Left forelimb (tissue), 1 donor: ENCODE measurements at regions not wholly inside any gene's neighbourhood (a gene's known extent, or its start where the extent isn't known, plus 50 kb on each side); places are given as distances from the start of the nearest gene placed in this dataset.
"Not testable (repeated sequence)": the region's sequence is repeated elsewhere in the genome, so short reads cannot be mapped to it uniquely, and the experiment has no call there.

Experiments used
- DNase-seq: peaks from one replicate; pipeline ENCODE4 v3.0.0-alpha.2; 2018; ENCODE audit warnings: low spot score

DNA sequence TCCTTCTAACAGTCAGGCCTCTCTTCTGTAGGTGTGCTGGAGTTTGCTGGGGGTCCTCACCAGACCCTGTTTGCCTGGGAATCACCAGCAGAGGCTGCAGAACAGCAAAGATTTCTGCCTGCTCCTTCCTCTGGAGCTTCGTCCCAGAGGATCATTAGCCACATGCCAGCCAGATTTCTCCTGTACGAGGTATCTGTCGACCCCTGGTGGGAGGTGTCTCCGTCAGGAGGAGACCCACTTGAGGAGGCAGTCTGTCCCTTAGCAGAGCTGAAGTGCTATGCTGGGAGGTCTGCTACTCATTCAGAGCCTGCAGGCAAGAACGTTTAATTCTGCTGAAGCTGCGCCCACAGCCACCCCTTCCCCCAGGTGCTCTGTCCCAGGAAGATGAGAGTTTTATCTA is 611.1 kb upstream of the COBL start:
- DNase-seq: no peak

DNA sequence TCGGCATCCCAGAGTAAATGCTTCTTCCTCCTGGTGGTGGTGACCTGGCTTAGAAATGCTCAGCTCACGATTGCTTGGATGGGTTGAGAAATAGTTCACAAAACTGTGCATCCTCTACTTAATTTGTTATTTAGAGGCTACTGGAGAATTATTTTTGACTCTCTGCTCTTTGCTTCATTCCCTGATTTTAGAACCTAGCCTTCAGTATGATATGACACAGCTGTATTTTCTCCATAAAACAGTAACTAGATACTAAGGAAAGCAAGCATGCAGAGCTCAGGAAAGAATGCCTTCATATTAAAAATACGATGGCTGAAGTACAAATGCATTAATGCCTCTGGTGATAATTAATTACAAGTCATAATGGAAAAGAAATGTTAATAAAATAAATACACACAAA is 602.0 kb upstream of the COBL start:
- no peak for DNase-seq

DNA sequence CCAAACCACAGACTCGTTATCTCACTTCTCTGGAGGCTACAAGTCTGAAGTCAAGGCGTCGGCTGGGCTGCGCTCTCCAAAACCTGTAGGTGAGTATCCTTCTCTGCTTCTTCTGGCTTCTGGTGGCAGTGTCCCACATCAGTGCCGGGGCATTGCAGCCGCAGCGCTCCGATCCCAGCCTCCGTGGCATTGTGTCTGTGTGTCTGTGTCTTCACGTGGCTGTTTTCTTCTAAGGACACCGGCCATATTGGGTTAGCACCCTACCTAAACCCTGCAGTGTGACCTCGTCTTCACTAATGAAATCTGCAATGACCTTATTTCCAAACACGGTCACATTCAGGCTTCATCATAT is 584.9 kb upstream of the COBL start:
- no peak for DNase-seq

DNA sequence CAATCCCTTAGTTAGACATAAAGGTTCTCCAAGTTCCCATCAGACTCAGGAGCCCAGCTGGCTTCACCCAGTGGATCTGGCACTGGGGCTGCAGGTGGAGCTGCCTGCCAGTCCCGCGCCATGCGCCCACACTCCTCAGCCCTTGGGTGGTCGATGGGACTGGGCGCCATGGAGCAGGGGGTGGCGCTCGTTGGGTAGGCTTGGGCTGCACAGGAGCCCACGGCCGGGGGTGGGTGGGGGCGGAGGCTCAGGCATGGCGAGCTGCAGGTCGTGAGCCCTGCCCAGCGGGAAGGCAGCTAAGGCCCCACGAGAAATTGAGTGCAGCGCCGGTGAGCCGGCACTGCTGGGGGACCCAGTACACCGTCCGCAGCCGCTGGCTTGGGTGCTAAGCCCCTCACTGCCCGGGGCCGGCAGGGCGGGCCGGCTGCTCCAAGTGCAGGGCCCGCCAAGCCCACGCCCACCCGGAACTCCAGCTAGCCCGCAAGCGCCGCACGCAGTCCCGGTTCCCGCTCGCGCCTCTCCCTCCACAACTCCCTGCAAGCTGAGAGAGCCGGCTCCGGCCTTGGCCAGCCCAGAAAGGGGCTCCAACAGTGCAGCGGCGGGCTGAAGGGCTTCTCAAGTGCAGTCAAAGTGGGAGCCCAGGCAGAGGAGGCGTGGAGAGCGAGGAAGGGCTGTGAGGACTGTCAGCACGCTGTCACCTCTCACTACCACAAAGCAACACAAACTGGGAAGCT is 584.3 kb upstream of the COBL start:
- DNase-seq: not testable (repeated sequence)

DNA sequence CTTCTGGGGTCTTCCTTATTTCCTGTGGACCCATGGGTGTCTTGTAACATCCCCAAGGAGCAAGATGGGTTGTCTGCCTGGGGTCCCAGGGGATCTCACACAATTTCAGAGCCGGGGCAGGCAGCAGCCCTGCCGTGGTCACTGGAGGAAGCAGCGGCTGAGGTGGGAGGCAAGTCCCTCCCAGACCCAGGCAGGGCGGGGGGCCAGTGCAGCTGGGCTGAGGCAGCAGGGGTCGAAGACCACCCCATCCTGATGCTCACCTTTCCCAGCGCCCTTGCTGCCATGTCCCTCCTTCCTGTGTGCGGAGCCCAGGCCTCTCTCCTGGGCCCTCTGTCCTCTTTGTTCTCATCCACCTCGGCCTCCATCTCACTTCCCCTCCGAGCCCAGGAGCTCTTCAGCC is 583.0 kb upstream of the COBL start:
- no peak for DNase-seq

DNA sequence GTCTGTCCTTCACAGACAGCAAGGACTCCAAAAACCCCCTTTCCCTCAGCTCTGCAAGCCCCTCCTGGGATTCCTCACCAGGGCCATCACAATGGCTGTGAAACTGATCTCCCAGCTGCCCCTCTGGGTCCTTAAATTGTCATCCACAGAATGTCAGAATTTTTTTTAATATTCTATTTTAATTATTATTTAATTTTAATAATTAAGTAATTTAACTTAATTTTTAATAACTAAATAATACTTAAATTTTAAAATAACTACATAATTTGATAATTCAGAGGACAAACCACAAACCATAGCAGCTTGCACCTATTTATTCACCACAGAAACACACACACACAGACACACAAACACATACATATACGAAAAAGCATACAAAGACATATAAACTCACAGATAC is 565.8 kb upstream of the COBL start:
- DNase-seq: no peak

DNA sequence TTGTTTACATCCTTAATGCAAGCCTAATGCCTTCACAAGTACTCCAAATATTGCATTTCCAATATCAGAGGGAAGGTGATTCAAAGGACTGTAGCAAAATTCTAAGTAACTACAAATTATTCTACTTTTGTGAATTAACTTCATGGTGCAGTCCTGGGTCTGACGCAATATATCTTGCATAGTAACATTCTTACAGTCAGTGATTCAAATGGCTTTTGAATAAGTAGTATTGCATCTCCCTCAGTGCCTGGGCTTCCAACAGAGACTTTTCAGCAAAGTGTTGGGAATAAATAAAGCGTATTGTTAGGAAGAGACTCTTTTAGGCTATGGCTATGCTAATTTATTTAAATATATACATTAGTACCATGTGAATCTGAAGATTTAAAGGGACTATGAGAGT is 564.7 kb upstream of the COBL start:
- DNase-seq: no peak

DNA sequence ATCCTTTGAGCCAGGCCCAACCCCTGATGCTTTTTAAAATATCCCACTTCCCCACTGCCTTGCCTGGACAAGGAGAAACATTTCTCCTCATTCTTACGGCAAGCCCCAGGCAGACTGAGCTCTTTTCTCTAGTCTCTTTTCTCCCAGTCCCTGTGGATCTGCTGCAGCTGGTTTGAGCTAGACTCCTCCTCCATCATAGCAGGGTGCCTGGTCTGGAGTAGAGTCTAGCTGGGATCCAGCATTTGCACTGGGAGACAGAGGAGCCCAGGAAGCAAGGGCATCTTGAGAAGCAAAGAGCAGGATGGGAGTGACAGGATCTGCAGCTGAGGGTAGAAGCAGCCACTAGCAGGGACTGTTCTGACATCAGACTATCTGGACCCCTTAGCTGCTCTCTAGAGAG is 562.3 kb upstream of the COBL start:
- DNase-seq: no peak

DNA sequence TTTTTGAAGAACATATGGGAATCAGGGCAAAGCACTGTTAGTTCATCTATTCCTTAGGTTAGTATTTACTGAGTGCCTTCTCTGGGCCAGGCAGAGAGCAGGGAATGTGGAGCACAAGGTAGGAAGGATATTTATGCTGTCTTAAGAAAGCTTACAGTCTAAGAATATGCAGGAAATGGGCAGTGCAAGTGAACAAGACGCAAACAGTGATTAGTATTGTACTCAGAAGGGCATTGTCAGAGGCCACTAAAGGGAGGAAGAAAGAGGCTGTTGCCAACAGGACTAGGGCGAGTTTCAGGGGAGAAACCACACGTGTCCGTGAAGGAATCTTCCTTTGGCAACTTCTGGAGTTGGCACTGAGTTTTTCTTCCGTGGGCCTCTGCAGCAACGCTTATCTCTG is 552.8 kb upstream of the COBL start:
- no peak for DNase-seq

DNA sequence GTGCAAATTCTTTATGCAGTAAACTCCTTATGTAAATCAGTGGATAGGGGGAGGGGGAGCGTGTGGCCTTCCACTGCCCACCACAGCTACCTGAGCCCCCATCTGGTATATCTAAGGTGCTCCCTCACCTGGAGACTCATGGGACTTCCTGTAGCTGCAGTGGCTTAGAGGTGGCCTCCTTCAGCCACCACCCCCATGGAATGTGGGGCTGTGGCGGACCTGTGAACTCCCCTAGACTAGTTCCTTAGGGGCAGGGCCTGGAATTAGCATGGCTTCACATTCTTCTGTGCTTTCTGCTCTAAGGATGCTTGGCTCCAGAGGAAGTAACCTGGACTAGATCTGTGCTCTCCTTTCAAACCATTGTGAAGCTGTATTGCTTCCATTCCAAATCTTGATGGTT is 550.5 kb upstream of the COBL start:
- DNase-seq: no peak

DNA sequence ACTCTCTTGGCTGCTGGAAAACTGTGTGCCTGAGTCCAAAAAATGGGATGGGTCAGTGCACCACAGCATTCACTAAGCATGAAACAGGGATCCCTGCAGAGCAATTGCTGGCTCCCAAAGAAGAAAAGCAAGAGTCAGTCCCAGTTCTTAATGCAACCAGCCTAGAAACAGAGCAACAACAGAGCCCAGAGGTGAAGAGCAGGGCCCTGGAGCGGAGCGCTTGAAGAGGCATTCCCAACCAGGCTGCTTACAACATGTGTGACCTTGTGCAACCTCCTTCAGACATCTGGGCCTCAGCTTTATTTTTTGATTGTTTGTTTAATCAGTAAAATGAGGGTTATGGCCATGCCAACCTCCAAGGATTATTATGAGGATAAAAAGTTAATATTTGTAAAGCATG is 543.7 kb upstream of the COBL start:
- DNase-seq: no peak

DNA sequence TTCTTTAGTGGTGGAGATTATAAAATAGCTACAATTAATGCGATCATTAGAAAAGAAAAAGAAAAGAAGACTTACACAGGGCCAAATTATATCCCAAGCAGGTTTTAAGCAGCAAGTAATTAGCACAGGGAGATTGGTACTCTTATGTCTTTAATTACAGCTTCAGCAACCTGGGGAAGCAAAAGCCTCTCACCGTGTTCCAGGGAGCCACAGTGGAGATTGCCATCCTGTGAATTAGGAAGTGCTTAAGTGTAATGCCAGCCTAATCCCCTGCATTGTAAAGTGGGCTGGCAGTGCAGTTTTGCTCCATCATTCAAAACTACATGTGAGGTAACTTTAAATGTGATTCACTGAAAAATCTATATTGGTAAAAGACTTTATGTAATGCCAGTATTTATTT is 533.5 kb upstream of the COBL start:
- no peak for DNase-seq

DNA sequence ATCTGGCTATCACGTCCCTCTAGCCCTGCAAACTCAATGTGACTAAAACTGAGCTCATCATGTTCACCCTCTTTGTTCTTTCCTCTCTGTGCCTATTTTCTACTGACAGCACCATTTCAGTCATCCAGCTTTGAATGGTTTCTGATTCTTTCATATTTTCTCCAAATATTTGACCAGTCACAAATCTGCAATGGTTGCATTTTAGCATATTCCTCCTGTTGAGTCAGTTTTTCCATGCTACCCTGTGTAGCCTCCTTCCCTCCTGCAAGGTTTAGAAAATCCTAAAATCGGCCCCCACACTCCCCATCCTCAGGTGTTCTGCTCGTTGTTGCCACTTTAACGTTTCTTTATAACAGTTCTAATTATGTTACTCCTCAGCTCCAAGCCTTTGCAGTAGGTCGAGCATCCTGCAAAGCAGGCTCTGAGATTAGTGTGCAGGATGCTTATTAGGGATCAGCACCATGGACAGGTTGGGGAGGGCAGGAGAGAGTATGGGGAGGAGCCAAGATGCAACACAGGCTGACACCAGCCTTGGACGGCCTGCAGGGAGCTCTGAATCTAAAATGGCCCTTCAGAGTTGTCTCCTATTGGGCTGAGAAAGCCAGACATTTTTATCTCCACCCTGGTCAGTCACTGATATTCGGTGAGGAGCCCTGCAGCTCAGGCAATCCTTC is 531.0 kb upstream of the COBL start:
- no peak for DNase-seq

DNA sequence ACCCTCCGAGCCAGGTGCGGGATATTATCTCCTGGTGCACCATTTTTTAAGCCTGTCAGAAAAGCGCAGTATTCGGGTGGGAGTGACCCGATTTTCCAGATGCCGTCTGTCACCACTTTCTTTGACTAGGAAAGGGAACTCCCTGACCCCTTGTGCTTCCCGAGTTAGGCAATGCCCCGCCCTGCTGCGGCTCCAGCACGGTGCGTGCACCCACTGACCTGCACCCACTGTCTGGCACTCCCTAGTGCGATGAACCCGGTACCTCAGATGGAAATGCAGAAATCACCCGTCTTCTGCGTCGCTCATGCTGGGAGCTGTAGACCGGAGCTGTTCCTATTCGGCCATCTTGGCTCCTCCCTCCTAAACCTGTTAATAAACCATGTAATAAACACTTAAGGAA is 522.5 kb upstream of the COBL start:
- DNase-seq: not testable (repeated sequence)

DNA sequence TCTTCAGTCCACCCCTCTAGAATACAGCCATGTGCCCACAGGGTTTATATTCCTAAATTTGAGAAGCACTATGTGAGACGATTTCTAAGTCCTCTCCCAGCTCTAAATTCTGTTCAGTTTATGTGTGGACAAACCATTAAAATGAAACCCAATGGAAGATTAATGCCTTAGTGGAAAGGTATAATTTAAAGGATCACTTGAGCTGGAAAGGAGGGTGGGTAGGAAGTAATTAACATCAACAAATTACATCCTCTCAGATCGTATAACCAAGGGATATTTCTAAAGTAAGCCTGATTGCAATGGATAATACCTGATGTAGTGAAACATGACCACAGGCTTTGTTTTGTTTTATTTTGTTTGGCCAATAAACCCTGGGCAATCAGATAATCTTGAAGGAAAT is 511.0 kb upstream of the COBL start:
- no peak for DNase-seq

DNA sequence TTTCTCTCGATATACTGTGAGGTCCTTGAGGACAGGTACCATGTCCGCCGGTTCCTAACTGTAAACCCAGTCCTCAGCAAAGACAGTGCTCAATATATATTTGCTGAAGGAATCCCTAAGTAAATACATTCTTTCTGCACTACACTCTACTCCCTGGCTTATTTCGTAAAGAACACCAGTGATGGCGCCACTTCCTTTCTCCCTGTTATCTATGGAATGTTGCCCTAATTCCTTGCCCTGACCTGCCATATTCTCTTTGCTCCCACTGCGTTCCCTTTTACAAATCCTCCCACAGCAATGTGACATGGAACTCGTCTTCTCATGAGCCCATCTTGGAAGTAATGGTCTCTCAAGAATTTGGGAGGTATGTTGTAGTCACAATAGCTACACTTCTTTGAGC is 507.4 kb upstream of the COBL start:
- no peak for DNase-seq

DNA sequence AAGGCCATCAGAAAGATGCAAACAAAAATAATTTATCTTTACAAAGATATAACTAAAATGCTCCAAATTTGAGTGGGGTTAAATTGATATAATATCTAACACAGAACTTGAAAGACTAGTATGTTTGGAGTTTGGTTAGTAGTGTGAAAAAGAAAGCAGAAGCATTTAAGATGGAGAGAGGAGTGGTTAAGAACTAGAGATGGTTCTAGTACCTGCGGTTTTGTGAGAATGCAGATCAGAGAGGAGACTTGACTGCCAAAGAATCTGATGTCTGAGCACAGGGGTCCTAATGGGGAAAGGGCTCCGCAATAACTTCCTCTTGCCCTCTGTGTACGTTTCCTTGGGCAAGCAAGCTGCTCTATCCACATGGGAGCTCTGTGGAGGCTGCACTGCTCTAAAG is 506.8 kb upstream of the COBL start:
- DNase-seq: no peak

DNA sequence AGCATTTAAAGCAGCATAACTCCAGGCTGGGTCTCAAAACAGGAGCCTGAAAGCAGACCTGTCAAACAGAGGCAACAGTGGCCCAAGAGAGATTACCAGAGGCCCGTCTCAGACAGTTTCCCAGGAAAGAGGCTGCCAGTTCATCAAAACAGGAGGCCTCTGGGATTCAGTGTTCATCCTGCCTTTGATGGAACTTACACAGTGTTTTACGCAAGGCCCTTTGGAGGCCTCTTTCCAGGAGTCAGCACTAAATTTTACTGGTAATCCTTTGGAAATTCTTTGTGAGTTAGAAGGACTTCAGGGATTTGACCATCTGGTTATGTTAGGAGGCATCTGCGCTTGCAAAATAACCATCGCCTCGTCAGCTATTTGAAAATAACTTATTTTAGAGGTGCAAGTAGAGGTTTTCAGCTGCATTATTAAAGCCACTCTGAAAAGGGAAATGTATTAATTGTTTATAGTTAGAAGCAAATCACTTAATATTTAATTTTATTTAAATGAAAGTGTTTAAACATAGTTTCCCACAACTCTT is 501.2 kb upstream of the COBL start:
- no peak for DNase-seq

DNA sequence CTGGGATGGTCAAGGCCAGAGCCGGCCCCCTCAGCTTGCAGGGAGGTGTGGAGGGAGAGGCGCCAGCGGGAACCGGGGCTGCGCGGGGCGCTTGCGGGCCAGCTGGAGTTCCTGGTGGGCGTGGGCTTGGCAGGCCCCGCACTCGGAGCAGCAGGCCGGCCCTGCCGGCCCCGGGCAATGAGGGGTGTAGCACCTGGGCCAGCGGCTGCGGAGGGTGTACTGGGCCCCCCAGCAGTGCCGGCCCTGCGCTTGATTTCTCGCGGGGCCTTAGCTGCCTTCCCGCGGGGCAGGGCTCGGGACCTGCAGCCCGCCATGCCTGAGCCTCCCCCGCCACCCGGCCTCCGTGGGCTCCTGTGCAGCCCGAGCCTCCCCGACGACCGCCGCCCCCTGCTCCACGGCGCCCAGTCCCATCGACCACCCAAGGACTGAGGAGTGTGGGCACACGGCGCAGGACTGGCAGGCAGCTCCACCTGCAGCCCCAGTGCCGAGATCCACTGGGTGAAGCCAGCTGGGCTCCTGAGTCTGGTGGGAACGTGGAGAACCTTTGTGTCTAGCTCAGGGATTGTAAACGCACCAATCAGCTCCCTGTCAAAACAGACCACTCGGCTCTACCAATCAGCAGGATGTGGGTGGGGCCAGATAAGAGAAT is 489.3 kb upstream of the COBL start:
- not testable (repeated sequence) for DNase-seq

DNA sequence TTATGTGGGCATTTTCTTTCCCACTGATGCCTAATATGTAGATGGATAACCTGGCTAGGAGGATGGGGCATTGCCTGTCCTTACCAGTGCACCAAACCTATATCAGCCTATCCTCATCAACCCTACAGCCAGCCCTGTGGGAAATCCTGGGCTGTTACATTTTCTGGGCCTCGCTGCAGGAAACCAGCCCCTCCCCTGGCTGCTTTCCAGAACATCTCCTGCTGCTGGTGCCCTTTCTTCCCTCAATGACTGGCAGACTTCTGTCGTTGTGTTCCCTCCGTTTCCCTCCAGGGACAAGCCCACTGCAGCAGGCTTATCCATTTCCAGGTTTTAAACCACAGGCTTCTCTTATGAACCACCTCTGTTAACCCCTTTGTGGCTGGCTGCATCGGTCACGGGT is 486.1 kb upstream of the COBL start:
- no peak for DNase-seq

DNA sequence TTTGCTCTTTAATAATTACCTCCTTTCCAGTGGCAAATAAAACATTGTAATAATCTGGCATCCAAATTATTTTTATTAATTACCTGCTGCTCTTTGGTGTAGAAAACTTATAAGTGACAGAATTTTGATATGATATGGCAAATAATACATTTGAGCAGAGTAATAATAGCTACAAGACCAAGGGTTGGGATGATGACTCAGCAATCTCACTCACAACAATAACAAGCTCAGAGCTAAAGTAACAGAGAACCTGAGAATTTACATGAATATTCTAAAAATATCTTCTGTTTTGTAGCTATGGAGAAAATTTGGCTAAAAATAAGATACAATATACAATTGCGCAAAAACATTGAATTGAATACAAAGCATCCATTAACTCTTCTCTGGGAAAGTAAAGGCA is 480.8 kb upstream of the COBL start:
- no peak for DNase-seq

DNA sequence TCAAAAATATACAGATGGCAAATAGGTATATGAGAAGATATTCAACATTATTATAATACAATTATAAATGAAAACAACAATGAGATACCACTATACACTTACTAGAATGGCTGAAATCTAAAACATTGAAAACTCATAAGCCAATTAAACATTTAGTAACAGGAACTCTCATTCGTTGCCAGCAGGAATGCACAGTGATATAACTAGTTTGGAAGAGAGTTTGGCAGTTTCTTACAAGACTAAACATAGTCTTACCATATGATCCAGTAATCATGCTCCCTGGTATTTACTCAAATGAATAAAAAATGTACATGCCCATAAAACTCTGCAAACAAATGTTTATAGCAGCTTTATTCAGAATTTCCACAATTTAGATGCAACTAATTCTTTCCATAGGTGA is 476.2 kb upstream of the COBL start:
- no peak for DNase-seq

DNA sequence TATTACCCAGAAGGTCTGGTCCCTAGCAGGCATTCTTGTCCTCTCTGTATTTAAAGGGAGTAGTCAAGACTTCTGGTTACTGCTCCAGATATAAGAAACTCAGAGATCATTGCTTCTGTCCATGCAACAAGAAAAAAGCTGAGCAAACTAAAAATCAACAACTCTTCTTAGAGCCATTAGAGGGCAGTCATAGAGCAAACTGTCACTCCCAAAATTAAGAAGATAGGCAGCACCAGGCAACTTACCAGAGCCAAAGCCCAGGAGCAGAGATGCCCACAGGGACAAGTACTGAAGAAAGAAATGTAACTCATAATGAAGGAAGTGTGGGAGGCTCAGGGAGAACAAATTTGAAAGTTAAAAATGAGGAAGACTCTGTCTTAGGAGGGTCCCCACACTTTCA is 472.9 kb upstream of the COBL start:
- DNase-seq: no peak
